Neural progenitor cell (in vitro differentiated cells): ENCODE measurements at regions not wholly inside any gene's neighbourhood (a gene's known extent, or its start where the extent isn't known, plus 50 kb on each side); places are given as distances from the start of the nearest gene placed in this dataset.
"Not testable (repeated sequence)": the region's sequence is repeated elsewhere in the genome, so short reads cannot be mapped to it uniquely, and the experiment has no call there.

ENCODE experiments used
- EZH2 ChIP-seq: fragments of 200-600 bp; sonication (generic); IDR thresholded peaks from 2 replicates; pipeline ENCODE4 v1.6.1; 2017; ENCODE audit warnings: antibody characterized with exemption, mild to moderate bottlenecking, moderate library complexity
- EZH2phosphoT487 ChIP-seq: fragments of 200-600 bp; sonication (generic); IDR thresholded peaks from 2 replicates; pipeline ENCODE4 v1.6.1; 2017; ENCODE audit warnings: antibody characterized with exemption
- TF ChIP-seq, protein P1 (sequence below): fragments of 200-600 bp; sonication (generic); IDR thresholded peaks from 2 replicates; pipeline ENCODE4 v1.5.1; 2017; ENCODE audit warnings: antibody characterized with exemption, mild to moderate bottlenecking

DNA sequence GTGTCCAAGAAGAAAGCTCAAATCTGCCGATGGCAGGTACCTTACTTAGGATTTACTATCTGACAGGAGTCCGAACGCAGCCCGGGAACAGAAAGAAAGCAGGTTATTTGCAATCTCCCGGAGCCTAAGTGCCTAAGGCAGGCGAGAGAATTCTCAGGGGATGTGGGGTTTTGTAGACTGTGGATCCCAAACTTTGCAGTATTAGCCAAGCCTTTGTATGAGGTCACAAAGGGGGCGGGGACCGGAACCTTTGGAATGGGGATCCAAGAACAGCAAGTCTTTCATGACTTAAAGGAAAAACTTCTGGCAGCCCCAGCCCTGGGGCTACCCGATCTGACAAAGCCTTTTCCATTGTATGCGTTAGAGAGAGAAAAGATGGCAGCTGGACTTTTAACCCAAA lies 80.6 kb upstream of the RUBCNL start:
- TF ChIP-seq, protein P1, sequence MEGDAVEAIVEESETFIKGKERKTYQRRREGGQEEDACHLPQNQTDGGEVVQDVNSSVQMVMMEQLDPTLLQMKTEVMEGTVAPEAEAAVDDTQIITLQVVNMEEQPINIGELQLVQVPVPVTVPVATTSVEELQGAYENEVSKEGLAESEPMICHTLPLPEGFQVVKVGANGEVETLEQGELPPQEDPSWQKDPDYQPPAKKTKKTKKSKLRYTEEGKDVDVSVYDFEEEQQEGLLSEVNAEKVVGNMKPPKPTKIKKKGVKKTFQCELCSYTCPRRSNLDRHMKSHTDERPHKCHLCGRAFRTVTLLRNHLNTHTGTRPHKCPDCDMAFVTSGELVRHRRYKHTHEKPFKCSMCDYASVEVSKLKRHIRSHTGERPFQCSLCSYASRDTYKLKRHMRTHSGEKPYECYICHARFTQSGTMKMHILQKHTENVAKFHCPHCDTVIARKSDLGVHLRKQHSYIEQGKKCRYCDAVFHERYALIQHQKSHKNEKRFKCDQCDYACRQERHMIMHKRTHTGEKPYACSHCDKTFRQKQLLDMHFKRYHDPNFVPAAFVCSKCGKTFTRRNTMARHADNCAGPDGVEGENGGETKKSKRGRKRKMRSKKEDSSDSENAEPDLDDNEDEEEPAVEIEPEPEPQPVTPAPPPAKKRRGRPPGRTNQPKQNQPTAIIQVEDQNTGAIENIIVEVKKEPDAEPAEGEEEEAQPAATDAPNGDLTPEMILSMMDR = not testable (repeated sequence)
- TF ChIP-seq EZH2, EZH2phosphoT487: not testable (repeated sequence)
